GM10248 (cell line): ENCODE measurements at regions not wholly inside any gene's neighbourhood (a gene's known extent, or its start where the extent isn't known, plus 50 kb on each side); places are given as distances from the start of the nearest gene placed in this dataset.

ENCODE experiments used
- CTCF ChIA-PET: fragments of 300-600 bp; sonication (Branson Sonifier 250); formaldehyde crosslinking; extraction: SDS; loops from one replicate; lab custom pipeline; 2021; ENCODE audit warnings: antibody characterized with exemption; lab: Yijun Ruan, JAX
- POLR2A ChIA-PET: fragments of 350-650 bp; sonication (Branson Sonifier 250); formaldehyde crosslinking; extraction: SDS; loops from one replicate; lab custom pipeline; 2020; ENCODE audit warnings: antibody characterized with exemption; lab: Yijun Ruan, JAX
- DNase-seq: peaks from one replicate; pipeline ENCODE4 v3.0.0; 2012; ENCODE audit errors: extremely low spot score
- CTCF ChIP-seq: IDR thresholded peaks from 2 replicates; pipeline ENCODE4 v1.5.1; 2012; ENCODE audit warnings: mild to moderate bottlenecking, low read depth; ENCODE audit errors: extremely low read depth, missing control alignments, control extremely low read depth

DNA sequence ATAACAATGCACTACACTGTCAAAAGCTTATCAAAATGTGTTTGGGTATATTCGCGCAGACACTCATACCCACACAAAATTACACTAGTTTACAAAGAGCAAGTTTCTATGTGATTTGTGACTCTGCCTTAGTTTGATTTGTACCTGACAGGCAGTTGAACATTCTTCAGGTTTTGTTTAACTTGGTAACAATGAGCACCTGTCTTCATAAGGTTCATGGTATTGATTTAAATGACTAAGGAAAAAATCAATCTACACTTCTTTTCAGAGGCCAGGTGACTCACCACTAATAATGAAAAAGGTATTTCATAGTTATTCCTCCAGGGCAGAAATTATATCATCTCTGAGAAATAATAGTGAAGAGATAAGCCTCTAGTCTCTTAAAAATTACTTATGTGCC is 1114.6 kb upstream of the AGA start:
- POLR2A ChIA-PET = no interaction called here
- CTCF ChIA-PET = no interaction called here
- no peak for DNase-seq
- no peak for TF ChIP-seq CTCF

DNA sequence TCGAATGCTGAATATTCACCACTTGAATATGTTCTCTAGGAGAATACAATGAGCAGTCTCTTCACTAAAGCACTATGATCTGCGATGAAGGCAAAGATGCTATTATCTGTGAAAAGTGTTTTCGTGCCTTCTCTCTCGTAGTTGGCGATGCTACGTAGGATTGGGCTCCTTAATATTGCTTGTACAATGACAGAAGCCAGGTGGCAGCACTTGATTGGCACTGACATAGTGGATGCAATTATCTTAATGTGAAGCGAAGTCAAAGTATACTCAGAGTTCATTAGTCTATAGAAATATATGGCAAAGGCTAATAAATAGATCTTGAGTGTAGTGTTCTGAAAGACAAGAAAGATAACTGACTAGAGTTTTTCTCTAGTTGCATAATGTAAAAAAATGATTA is 1135.7 kb upstream of the AGA start:
- CTCF ChIA-PET = no interaction called here
- no peak for DNase-seq
- peak; percentile 18 for TF ChIP-seq CTCF
- POLR2A ChIA-PET = no interaction called here

DNA sequence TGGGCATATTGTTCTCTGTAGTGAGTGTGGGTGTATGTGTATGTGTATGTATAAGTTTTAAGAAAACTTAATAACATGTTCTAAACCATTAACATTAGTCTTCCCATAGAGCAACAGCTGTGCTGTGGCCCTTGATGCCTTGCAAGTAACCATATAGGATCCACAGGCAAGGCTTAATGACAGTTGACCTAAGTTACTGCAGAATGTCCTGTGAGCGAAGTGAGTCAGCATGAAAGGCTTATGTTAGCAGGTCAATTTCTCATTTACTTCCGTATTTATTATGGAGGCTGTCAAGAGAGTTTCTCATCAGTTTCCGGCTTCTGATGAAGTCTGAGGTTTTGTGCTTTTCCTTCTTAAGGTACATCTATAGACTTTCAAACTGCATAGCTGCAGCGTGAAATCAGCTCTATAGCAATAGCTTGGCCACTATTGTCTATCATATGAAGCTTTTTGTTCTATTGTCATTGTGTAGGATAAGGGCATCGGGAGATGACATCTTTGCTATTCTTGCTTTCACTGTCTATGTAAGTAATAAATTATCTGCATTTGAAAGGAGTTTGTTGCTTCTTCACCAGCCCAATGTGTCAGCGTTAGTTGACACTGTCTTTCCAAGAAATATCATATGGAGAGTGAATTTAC is 1153.4 kb upstream of the AGA start:
- CTCF ChIA-PET = no interaction called here
- POLR2A ChIA-PET = no interaction called here

DNA sequence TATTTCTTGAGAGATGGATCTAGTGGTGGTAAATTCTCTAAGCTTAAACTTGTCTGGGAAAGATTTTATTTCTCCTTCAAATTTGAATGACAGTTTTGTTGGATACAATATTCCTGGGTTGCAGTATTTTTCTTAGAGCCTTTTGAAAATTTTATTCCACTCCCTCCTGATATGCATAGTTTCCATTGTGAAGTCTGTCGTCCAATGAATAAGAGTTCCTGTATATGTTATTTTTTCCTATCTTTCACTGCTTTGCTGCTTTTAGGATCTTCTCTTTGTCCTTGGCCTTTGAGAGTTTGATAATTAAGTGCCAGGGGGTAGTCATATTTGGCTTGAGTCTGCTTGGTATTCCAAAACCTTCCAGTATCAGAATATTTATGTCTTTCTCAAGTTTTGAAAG is 1156.4 kb upstream of the AGA start:
- no peak for DNase-seq
- ChIA-PET POLR2A (no interaction called here), CTCF (no interaction called here)
- TF ChIP-seq CTCF = no peak

More for the DNA sequence above, 1153.4 kb upstream of the AGA start:
- no peak for TF ChIP-seq CTCF
- no peak for DNase-seq

GRCh38 chr4:178599521-178599920 is 1157.3 kb upstream of the AGA start:
- ChIA-PET POLR2A (no interaction called here), CTCF (interaction anchor here (1.5 kb wide), 1 partner anchor 13 kb away, joined by 3 read pairs; no protein-coding TSS in a partner anchor)
- TF ChIP-seq CTCF = no peak
- no peak for DNase-seq

DNA sequence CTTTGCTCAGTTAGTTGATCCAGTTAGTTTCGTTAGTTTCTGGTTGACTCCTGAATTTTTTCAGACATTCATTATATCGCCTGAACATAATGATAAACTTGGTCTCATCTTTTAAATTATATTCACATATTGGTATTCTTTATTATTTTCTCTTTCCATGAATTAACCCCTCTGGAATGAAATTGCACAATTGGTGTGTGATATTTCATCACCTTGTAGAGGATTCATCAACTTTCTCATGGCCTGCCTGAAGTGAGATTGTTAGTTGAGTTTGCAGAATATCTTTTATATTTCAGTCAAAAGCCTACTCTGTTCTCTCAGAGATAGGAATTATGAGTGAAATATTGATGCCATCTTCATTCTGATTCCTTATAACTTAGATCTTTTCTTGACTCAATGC is 1160.6 kb upstream of the AGA start:
- ChIA-PET CTCF (no interaction called here), POLR2A (no interaction called here)
- no peak for TF ChIP-seq CTCF

More for the DNA sequence above, 1160.6 kb upstream of the AGA start:
- no peak for DNase-seq
